CD4-positive, alpha-beta T cell treated with Interferon gamma for 1 hour (primary cell): ENCODE measurements at regions not wholly inside any gene's neighbourhood (a gene's known extent, or its start where the extent isn't known, plus 50 kb on each side); places are given as distances from the start of the nearest gene placed in this dataset.
"Not testable (repeated sequence)": the region's sequence is repeated elsewhere in the genome, so short reads cannot be mapped to it uniquely, and the experiment has no call there.

Experiments used
- DNase-seq: peaks from one replicate; pipeline ENCODE4 v3.0.0-alpha.2; 2020

DNA sequence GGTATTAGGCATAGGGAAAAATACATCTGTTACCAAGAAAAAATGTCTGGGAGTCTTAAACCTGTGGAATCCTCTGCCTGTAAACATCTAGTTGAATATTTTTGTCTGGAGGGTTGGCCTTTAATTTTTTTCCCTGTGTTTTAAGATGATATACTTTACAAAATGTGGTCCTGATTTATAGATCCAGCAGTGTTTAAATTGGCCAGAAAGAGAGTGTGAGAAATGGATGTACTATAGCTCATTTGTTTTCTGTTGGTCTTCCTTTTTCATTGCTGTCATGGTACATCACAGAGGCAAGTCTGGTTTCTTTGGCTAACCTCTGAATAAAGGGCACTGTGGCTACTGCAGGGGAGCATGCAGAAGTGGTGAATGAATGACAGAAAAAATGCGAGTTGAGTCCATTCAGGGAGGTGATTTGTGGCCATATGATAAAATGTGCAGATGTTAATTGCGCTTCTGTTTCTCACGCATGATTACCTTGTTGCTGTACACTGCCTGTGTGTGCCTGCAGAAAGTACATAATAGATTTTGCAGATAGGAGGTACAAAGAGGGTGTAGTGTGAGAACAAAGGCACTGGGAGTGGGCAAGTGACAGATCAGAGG, 150.0 kb downstream of the NFKBIZ start:
- DNase-seq: no peak

DNA sequence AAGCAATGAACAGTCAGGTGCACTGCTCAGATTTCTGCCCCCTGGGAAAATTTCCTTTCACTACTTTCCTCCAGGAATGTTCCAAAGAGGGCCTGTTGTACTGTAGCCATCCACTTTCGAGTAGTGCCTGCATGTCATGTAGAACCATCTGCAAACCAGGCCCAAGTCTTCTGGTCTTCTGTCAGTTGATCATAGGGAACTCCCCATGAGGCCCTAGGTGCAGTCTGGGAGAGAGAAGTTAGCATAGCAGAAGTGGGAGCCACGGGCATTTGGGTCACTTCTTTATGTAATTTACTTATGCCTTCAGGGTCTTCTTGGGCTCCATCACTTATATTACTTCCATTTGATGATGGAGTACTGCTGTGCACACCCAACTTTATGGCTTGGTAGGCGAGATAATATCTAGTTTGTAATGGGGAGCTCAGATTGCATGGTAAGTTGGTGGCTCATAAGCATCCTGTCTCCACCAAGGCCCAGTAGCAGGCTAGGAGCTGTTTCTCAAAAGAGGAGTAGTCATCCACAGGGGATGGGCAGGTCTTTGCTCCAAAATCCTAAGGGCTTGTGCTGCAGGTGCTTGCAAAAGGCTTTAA, 151.4 kb downstream of the NFKBIZ start:
- DNase-seq: no peak

DNA sequence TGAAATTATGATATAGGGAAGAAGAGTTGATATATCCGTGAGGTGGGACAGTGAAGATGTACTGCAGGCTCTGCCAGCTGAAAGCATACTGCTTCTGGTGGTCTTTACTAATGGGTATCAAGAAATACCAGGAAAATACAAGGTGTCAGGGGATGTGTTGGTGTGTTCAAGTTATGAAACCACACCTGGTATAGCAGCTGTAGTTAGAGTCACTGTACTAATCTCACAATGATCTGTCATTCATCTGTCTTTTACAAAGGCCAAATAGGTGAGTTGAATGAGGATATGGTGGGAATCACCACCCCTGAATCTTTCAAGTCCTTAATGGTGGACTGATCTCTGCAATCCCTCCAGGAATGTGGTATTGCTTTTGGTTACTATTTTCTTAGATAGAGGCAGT, 152.7 kb downstream of the NFKBIZ start:
- DNase-seq: no peak

DNA sequence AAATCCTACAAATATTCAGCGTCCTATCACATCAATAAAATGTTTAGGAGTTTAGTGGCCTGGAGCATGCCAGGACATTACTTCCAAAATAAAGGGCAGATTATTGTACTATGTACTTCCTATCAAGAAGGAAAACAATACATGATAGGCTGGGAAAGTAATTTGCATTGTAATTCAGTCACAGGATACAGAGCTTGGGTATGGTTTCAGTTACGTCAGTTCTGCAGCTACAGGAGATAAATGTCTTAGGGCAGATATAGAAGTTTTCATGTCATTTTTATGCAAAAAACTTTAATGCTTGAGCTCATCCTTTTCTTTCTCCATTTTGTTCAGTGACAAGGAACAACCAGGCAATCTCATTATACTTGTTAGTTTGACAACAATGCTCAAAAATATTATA, 155.2 kb downstream of the NFKBIZ start:
- no peak for DNase-seq

DNA sequence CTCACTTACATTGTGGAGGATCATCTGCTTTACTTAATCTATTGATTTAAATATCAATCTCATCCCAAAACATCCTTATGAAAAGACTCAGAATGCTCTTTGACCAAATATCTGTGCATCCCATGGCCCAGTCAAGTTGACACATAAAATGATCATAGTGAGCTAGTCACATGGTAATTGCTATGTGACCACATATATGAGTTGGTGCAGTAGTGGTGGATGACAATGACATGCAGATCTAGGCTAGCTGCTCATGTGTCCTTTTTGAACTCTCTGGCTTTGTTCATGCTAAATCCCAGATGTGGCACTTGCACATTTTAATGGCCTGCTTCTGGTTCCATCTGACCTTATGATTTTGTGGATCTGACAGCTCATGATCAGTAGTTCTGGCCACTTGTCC, 156.2 kb downstream of the NFKBIZ start:
- no peak for DNase-seq

DNA sequence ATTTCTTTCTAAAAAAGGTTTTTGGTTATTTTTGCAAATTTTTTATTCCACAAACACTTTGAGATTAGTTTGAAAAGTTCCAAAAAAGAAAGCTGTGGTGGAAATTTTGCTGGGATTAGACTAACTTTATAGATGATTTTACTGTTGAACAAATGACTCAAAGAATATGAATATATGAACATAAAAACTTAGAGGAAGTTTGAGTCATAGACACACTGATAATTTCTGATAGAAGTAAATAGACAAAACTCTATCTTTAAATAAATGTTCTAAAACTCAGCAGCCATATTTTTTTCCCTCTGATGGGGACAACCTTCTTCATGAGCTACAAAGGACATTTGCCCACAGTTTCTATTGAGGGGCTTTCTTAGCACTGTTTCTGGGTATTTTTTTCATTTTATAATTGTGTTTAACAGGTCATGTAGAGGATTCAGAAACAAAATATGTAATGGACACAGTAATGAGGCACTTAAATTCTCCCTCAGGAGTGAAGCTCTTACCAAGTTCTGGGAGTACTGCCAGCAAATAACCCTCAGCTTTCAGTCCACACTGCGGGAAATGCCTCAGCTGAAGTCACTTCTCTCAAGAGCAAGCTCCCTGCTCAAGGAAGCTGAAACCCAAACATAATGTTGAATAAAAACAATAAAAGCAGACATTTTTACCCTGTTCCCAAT, 157.6 kb downstream of the NFKBIZ start:
- DNase-seq: no peak

DNA sequence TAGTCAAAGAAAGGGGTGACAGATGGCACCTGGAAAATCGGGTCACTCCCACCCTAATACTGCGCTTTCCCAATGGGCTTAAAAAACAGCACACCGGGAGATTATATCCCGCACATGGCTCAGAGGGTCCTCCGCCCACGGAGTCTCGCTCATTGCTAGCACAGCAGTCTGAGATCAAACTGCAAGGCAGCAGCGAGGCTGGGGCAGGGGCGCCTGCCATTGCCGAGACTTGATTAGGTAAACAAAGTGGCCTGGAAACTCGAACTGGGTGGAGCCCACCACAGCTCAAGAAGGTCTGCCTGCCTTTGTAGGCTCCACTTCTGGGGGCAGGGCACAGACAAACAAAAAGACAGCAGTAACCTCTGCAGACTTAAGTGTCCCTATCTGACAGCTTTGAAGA, 159.1 kb downstream of the NFKBIZ start:
- not testable (repeated sequence) for DNase-seq

DNA sequence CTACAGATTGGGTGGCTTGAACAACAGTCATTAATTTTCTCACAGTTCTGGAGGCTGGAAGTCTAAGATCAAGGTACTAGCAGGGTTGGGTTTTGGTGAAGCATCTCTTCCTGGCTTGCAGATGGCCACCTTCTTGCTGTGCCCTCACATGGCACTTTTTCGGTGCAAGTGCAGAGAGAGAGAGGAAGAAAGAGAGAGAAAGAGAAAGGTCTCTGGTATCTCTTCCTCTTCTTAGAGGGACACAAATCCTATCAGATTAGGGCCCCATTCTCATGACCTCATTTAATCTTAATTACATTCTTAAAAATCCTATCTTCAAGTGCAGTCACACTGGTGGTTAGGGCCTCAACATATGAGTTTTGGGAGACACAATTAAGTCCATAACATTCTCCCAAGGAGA, 167.1 kb downstream of the NFKBIZ start:
- DNase-seq: no peak

DNA sequence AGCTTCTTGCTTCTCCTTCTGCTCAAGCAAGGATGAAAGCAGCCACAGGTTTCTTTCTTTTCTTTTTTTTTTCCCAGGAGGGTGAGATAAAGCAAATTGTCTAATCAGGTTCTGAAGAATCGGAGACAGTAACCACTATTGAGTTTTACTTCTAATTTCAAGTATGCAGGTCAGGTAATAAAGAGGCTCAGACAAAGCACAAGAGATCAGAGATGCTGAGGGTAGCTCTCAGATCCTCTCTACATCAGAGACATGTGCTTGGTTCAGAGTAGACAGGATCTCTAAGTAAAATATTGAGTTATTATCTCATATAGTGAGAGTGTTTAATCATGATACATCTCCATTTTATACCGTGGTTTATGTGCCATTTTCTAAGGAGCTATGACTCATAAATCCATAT, 168.5 kb downstream of the NFKBIZ start:
- no peak for DNase-seq

DNA sequence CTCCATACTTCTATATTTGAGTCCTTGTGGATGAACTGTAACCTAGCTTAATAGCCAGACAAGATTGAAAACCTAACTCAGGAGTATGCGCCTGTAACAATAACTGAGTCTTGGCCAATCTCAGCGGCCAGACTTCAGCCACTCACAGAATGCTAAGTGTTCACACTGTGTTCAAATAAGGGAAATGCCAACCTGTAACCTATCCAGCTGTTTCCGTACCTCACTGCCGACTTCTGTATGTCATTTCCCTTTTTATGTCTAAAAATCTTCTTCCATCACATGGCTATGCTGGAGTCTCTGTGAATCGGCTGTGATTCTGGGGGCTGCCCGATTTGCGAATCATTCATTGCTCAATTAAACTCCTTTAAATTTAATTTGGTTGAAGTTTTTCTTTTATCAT, 169.2 kb downstream of the NFKBIZ start:
- DNase-seq: peak; percentile 20

DNA sequence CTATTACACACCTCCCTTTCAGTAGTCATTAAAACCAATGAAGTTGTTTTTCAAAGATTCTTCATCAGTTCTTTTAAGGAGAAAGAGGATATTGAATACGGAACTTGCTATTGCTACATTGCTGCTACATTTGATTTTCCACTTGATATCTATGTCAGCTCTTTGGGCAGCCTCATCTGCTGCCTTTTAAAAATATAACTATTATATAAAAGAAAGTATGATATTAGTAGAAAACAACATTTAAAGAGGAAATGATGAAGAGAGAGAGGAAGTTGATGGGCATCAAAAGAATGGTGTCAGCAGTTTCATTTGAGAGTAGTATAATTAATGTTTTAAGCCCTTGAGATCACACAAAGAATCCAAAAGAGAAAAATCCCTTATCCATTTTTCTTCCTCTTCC, 171.4 kb downstream of the NFKBIZ start:
- no peak for DNase-seq

DNA sequence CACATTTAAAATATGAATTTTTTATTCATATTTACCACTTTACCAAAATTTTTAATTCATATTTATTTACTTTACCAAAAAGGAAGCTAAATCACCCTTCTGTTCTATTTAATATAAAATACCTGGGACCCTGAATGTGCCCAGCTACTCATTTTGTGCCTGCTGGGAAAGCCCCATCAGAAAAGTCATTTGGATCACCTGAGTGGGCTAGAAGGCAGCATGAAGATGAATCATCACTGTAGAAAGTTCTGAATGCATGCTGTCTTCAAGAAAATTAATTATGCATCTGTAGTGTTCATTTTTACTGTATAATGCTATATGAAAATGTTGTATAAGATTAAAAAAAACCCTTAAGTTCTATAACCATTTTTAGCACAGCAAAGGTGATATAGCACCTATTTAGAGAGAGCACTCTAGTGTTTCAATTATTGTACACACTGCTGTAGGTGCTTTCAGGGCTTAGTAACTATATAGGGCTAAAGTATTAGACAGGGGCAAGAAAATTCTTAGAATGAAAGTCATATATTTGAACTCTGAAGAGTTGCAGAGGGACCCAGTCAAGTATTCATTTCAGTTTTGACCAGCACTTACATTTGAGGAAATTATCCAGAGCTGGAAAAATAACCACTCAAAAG, 175.1 kb downstream of the NFKBIZ start:
- no peak for DNase-seq

DNA sequence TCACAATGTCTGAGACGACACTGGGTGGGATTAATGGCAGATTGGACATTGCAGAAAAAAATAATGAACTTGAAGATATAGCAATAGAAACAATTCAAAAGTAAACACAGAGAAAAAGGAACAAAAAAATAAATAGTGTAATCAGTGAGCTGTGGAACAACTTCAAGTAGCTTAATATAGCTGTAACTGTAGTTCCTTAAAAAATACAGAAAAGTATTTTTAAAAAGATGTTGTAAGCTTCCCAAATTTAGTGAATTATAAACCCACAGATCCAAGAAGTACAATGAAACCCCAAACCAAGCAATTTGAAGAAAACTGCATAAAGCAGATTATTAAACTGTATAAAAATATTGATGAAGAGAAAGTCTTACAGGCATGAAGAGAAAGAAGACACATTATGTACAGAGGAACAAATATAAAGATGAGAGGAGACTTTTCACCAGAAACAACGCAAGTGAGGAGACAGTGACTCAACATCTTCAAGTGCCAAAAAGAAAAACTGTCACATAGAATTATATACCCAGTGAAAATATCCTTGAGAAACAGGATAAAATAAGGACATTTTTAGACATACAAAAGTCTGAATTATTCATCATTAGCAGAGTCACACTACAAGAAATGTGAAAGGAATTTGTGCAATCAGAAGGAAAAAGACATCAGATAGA, 176.4 kb downstream of the NFKBIZ start:
- no peak for DNase-seq

DNA sequence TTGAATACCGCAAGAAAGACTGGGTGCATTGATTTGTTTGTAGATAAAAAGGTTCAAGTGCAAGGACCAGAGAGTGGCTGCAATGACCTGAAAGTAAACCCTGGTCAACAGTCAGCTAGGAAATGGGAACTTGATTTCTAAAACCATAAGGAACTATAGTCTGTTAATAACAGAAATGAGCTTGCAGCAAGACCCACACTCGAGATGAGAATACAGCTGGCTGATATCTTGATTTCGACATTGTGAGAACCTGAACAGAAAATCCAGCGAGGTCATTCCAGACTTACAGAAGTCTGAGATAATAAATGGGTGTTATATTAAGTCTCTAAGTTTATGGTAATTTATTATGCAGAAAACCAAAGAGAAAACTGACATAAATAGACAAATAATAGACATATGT, 177.3 kb downstream of the NFKBIZ start:
- no peak for DNase-seq

DNA sequence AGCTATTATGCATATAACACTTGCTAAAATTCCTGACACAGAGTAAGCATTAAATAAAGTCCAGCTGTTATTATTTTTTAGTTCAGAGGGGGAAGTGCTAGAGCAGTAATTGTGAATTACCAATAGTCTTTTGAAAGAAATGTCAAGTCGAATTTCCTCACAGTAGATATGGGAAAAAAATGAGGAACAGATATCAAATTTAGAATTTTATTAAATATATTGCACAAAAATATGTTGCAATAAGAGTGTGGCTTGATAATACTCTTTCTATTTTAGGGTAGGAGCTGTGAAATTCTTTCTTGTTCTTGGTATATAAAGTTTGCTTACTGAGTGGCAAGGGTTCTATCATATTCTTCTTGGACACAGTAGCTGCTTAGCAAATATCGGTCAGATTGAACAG, 181.3 kb downstream of the NFKBIZ start:
- DNase-seq: no peak

DNA sequence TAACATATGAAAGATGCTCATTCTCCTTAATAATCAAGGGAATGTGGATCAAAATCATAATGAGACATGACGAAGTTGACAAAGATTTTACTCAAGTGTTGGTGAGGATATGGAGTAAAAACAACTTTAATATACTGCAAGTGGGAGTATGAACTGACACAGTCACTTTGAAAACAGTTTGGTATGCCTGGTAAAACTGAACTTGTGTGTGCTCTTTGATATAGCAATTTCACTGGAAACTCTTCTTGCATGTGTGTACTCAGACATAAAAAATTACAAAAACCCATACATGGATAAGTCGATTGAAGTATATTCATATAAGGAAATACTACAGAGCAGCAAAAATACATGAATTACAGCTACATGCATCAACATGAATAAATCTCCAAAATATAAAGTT, 182.5 kb downstream of the NFKBIZ start:
- DNase-seq: no peak

DNA sequence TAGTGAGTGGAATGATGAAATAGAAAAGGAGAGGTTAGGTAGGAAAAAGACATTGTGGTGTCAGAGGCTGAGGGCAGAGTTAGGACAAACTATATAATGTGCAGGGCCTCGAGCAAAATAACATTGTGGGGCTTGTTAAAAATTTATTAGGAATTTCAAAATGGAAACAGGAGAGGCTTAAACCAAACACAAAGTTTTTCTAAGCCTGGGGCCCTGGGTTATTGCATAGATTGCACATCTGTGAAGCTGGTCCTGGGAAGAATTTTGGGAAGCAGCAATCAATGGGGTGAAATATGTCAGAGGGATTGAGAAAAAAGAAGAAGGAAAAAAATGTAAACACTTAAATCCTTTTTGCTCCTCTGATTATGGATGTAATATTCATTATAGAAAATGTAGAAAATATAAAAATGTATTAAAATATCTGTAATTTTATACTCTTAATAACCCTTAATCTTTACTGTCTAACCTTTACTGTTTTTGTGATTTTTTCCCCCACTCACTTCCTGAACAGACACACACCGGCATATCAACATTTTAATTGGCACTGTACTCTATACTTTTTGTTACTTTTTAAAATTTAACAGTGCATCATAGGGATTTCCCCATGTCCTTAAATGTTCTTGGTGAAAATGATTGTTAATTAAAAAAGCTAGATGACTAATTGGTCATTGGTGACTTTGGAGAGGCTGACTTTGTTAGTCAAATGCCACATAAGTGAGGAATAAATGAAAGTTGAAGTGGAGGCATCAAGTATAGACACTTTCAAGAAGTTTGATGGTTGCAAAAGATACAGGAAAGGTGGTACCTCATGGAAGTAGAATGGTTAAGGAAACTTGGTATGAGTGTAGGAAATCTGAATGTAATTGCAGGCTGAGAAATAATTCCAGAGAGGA, 183.4 kb downstream of the NFKBIZ start:
- no peak for DNase-seq

DNA sequence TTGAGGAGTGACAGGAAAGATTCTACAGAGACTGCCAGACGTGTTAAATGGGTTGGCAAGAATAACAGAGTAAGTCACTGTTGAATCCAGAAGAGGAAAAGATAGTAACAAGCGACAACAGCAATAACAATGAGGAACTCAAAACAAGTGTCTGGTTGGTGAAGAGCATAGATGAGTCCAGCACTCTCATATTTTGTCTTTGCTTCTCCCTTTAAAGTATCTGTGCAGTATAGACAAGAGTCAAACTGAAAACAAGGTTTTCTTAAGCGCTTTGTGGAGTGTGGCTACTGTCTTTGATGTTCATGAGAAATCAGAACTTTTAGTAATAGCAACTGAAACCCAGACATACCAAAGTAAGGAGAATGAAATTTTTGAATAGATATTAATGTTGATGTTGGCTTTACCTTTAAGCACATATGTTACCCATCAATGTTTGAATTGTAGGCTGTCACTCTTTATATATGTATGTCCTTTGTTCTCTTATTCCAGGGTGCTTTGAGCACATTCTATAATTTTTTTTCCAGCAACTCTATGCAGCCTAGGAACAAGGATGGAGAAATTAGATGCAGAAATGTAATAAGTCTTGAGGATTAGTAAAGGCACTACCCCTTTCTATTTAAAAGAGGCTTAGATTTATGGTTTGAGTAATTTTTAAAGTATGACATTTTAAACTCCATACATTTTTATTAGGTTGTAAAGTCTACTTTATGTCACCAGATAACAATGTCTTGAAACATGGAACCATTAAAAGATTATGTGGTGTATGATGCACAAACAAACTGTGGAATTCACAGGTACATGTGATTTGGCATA, 185.5 kb downstream of the NFKBIZ start:
- no peak for DNase-seq

DNA sequence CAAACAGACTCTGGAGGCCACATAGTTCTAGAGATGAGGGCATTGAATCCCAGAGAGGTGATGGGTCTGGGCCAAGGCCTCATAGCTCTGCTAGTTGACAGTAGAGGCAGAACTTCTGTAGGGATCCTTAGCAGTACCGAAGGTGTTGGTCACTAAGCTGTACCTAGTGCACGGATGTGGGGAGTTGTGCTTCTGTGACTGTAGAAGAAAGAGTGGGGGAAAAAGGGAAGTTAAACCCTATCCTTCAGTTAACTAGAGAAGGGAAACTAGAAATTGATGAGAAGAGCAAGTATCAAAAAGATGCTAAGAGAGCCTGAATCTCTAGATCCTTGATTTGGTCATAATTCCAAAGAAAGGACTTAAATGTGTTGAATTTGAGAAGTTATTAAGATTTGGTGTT, 186.7 kb downstream of the NFKBIZ start:
- no peak for DNase-seq

DNA sequence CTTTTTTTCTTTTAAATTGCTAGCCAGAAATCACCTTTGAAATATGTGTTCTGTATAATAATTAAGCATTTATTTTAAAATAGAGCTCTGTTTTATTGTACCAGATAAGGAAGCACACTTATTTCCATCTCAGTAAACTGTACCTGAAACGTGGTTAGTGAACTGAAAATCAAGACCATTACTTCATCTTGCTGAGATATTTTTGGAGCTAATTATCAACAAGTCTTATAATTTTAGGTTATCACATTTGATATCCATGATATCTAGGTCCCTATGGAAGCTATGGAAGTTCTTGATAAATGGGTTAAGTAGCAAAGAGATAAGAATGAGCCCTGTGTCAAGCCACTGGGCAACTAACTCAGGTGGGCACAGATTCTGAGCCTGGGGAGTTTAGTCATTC, 187.2 kb downstream of the NFKBIZ start:
- no peak for DNase-seq

DNA sequence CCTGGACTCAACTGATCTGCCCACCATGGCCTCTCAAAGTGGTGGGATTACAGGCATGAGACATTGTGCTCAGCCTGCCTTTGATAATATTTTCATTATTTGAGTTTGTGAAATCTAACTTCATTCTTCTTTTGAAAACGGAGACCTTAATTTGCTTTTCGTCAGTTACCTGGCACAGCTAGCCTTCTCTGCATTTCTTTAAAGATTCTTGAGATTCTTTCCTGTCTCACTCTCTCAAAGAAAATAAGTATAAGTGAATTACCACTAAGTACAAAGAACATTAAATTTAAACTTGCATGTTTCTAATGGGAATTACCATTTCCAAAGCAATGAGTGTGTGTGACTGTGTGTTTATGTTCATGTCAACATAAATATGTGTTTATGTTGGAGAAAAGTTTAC, 187.9 kb downstream of the NFKBIZ start:
- no peak for DNase-seq

DNA sequence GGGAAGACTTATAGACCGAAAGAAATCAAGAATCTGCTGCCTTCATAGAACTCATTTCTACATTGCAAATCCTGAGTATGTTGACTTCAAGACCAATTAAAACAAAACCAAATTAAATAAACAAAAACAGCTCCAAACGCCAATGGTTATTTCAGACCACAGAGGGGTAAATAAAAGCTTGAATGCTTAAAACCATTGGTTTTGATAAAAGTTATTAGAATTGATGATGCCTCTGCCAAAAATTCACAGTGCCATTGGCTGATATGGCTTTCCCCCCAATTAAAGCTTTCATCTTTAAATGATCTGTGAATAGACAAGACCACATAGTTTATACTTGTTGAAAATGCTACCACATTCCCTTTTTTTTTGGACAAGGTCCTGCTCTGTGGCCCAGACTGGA, 188.5 kb downstream of the NFKBIZ start:
- DNase-seq: no peak
